TTC549 (cell line): ENCODE measurements at regions not wholly inside any gene's neighbourhood (a gene's known extent, or its start where the extent isn't known, plus 50 kb on each side); places are given as distances from the start of the nearest gene placed in this dataset.
"Not testable (repeated sequence)": the region's sequence is repeated elsewhere in the genome, so short reads cannot be mapped to it uniquely, and the experiment has no call there.

ENCODE experiments used
- FAIRE-seq: peaks from 2 replicates; lab custom pipeline; 2012; peaks lifted over from hg19 to GRCh38; lab: Jason Lieb, UNC

- no peak for FAIRE-seq
These were observed 557.3 kb upstream of the SEMA6A start for GRCh38 chr5:117131876-117132275.

- FAIRE-seq, result no peak
These were observed 556.5 kb upstream of the SEMA6A start for GRCh38 chr5:117131048-117131679.

GRCh38 chr5:117118499-117118898 lies 543.9 kb upstream of the SEMA6A start:
- FAIRE-seq, result no peak

GRCh38 chr5:117117314-117117713 lies 542.7 kb upstream of the SEMA6A start:
- not testable (repeated sequence) for FAIRE-seq

- FAIRE-seq, result no peak
These were observed 535.9 kb upstream of the SEMA6A start for GRCh38 chr5:117110548-117110947.

GRCh38 chr5:117107859-117108258 lies 533.2 kb upstream of the SEMA6A start:
- no peak for FAIRE-seq

- FAIRE-seq, result no peak
These were observed 529.1 kb upstream of the SEMA6A start for GRCh38 chr5:117103703-117104102.

GRCh38 chr5:117102591-117102990 lies 528.0 kb upstream of the SEMA6A start:
- no peak for FAIRE-seq

GRCh38 chr5:117100176-117100575 lies 525.6 kb upstream of the SEMA6A start:
- FAIRE-seq, result no peak

GRCh38 chr5:117098094-117098493 lies 523.5 kb upstream of the SEMA6A start:
- no peak for FAIRE-seq

- no peak for FAIRE-seq
These were observed 521.0 kb upstream of the SEMA6A start for GRCh38 chr5:117095346-117096332.

GRCh38 chr5:117094114-117094815 lies 519.6 kb upstream of the SEMA6A start:
- no peak for FAIRE-seq

- no peak for FAIRE-seq
These were observed 519.0 kb upstream of the SEMA6A start for GRCh38 chr5:117093653-117094052.

- FAIRE-seq, result no peak
These were observed 514.4 kb upstream of the SEMA6A start for GRCh38 chr5:117089001-117089400.

- no peak for FAIRE-seq
These were observed 513.6 kb upstream of the SEMA6A start for GRCh38 chr5:117088176-117088575.

GRCh38 chr5:117084067-117084466 lies 509.4 kb upstream of the SEMA6A start:
- no peak for FAIRE-seq

GRCh38 chr5:117082977-117083376 lies 508.4 kb upstream of the SEMA6A start:
- no peak for FAIRE-seq

- FAIRE-seq, result no peak
These were observed 502.5 kb upstream of the SEMA6A start for GRCh38 chr5:117077142-117077541.

GRCh38 chr5:117072439-117072838 lies 497.8 kb upstream of the SEMA6A start:
- FAIRE-seq, result no peak

- no peak for FAIRE-seq
These were observed 491.2 kb upstream of the SEMA6A start for GRCh38 chr5:117065800-117066199.

- FAIRE-seq, result no peak
These were observed 490.5 kb upstream of the SEMA6A start for GRCh38 chr5:117065161-117065560.

GRCh38 chr5:117060099-117060498 lies 485.5 kb upstream of the SEMA6A start:
- FAIRE-seq, result no peak

- FAIRE-seq, result no peak
These were observed 484.1 kb upstream of the SEMA6A start for GRCh38 chr5:117058740-117059139.
